ENCODE measurements at regions not wholly inside any gene's neighbourhood (a gene's known extent, or its start where the extent isn't known, plus 50 kb on each side); places are given as distances from the start of the nearest gene placed in this dataset.

GRCh38 chr11:41954034-41954433, 494.6 kb upstream of the LRRC4C start:
- TF ChIP-seq CTCF (conservative IDR thresholded peaks at IDR 0.05 in 1 of 2, IDR thresholded peaks at IDR 0.05 in 1 of 2; ENCODE audit: low read depth in 1 of 2, low read length in 2 of 2): no peak
- no peak for TF ChIP-seq EZH2 (IDR thresholded peaks at IDR 0.05; ENCODE audit: low read length, missing control alignments)
